GM18505 (cell line): ENCODE measurements at regions not wholly inside any gene's neighbourhood (a gene's known extent, or its start where the extent isn't known, plus 50 kb on each side); places are given as distances from the start of the nearest gene placed in this dataset.

ENCODE experiments used
- ATAC-seq: cut with Tn5 transposase; IDR thresholded peaks from one replicate; pipeline ENCODE4 v1.9.1; 2021; ENCODE audit not compliant: unreplicated experiment
- POLR2A ChIP-seq: IDR thresholded peaks from 4 replicates; pipeline ENCODE4 v1.6.1; 2011; ENCODE audit warnings: borderline replicate concordance; ENCODE audit not compliant: insufficient read depth, insufficient read length; ENCODE audit errors: extremely low read depth

- no peak for TF ChIP-seq POLR2A
- ATAC-seq, result no peak
Observed at GRCh38 chr6:4402477-4402976, 267.2 kb upstream of the ECI2 start.

DNA sequence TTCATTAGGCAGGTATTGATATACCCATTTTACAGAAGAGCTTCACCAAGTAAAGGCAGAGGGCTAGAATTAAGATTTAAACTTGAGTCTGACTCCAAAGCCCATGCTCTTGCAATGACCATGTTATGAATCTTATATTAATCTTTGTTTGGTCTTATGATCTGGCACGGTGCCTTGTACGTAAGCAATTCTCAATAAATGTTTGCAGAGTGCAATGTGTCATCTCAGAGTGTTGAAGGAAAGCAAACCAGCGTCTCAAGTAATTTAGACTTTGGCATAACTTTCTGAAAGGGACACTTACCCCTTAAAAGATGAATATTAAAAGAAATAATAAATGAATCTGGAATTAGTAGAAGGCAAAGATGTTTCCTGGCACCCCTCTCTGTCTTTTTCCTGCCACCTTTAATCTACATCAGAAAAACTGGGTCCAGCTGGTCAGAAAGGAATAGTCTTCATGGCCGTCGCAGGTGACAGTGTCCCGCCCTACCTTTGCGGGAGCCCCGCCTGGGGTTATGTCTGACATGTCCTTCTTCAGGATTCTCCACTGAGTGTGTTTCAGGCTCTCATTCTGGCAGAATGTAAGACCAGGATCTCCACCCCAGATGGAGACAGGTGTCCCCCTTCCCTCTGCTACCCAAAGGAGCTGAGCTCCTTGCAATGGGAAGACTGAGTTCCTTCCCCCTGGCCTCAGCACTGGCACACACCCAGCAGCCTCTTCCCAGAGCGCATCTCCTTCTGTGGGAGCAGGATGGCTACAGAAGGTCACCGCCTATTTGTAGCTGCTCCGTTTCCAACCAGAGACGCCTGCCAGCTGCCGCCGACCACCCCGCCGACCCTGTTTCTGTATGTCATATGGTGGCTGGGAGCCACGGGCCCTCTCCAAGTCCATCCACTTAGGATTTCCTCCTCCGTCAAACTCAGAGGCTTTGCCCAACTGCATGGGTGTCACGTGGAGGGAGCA, 266.3 kb upstream of the ECI2 start:
- ATAC-seq, result no peak

DNA sequence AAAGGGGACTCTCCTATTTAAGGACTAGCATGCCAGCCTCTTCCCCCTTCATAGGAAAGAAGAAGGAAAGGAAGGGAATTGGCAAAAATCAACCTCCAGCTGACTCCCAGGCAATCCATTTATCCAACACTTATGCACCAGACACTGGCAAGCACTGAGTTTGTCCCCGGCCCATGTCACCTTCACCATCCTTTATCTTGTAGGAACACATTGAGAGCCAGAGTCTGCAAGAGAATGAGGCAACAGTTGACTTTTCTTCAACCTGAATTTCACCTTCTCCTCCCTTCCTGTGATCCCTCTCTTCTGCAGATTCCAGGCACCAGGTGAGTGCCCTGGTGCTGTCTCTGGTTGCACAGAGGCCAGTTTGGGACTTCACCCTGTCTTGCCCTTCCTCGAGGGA, 264.3 kb upstream of the ECI2 start:
- TF ChIP-seq POLR2A, result no peak
- no peak for ATAC-seq

More for the DNA sequence above, 266.3 kb upstream of the ECI2 start:
- no peak for TF ChIP-seq POLR2A

GRCh38 chr6:4398791-4399190, 263.4 kb upstream of the ECI2 start:
- no peak for ATAC-seq
- no peak for TF ChIP-seq POLR2A

DNA sequence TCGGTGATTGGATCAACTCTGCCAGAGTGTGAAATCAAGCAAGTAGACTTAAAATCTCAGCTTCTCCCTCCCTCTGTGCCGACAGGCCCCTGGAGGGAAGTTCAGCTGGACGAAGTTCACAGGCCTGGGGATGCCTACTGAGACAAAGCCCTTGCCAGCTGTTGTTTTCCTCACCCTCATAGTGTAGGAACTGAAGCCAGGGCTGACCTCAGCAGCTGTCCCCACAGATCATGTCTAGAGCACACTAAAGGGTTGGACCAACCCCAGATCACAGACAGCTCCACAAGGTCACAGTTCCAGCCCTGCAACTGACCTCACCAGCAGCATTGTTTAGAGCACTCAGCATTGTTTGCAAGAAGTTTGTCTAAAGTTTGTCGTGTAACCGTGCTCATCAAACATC, 261.9 kb upstream of the ECI2 start:
- no peak for ATAC-seq

DNA sequence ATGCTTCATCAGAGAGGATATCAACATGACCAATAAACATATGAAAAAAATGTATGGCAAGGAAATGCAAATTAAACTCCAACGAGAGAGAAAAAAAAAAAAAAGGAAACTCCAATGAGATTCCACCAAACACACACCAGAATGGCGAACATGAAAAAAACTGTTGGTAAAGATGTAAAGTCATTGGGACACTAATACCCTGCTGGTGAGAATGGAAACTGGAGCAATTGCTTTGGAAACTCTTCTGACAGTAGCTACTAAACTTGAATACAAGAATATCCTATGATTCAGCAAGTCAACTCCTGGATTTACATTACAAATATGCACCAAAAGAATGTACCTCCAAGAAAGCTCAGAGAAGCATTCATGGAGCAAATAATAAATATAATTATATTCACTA, 260.7 kb upstream of the ECI2 start:
- TF ChIP-seq POLR2A, result no peak
- ATAC-seq, result no peak

More for the DNA sequence above, 261.9 kb upstream of the ECI2 start:
- no peak for TF ChIP-seq POLR2A

- no peak for ATAC-seq
- no peak for TF ChIP-seq POLR2A
Observed at GRCh38 chr6:4395386-4395785, 260.0 kb upstream of the ECI2 start.

GRCh38 chr6:4394786-4395185, 259.4 kb upstream of the ECI2 start:
- no peak for TF ChIP-seq POLR2A
- no peak for ATAC-seq

DNA sequence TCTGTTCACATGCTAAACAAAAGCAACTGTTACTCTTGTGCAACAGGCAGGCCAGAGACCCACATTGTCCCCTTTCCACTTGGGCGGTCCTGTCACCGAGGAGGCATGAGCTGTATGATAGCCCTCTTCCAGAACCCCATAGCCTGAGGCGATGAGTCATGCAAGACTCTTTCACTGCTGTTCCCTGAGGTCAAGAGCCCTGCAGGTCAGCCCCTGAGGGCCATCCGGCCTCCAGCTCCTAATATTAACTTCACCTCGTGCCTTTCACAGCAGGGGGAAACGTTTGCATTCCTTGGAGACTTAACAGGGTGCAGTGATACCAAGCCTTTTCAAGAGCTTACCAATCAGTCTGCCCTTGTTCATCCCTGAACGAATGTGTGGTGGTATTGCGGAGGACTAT, 253.3 kb upstream of the ECI2 start:
- no peak for TF ChIP-seq POLR2A
- ATAC-seq, result no peak

GRCh38 chr6:4384656-4385055, 249.3 kb upstream of the ECI2 start:
- ATAC-seq, result no peak

DNA sequence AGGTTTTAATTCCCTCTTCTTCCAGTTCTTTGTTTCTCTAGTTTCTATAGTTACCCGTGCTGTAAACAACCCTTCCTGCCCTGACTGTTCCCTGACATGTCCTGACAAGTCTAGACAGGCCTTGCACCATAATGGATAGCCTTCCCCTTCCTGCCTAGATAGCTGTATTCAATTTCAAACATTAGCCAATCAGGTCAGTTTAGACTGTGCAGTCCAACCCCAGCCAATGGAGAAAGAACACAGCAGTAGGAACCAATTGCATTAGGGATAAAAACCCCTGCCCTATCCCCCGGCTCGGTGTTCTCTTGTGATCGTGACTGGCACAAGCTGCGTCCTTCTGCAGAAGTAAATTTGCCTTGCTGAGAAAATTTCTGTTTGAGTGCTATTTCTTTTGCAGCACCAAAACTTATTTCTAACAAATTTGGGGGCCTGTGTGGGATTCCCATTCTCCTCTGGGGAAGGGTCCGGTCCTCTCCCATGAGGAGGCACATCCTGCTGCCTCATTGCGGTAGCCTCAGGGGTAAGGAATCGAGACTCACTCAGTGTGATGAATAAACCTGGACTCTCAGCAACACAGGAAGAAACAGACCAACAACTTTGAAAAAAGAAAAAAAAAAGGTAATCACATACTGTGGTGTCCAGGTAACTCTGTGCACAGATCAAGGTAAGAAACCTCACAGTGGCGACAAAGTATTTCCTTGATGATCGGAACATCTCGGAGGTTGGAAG, 248.7 kb upstream of the ECI2 start:
- TF ChIP-seq POLR2A, result no peak
- no peak for ATAC-seq

More at GRCh38 chr6:4384656-4385055, 249.3 kb upstream of the ECI2 start:
- no peak for TF ChIP-seq POLR2A

DNA sequence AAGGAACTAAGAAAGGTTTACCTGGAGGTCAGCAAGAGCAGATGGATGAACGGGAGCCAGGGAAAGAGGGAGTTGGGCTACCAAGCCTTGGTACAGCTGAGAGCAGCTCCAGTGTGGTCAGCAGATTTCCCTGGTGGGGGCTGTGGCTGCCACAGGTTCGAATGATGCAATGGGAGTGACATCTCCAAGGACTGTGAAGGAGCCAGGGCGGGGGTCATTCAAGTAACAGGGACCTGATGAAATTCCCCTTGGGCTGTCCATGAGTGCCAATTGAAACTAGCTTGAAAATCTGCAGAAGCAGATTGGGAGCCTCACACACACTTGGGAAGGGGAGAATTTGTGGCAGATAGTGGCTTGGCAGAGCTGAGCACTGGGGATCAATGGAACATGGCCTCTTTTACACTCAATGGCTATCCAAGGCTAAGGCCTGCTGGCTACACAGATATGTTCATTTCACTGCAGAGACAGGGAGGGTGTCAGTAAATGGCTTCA, 247.0 kb upstream of the ECI2 start:
- ATAC-seq, result no peak
- no peak for TF ChIP-seq POLR2A

DNA sequence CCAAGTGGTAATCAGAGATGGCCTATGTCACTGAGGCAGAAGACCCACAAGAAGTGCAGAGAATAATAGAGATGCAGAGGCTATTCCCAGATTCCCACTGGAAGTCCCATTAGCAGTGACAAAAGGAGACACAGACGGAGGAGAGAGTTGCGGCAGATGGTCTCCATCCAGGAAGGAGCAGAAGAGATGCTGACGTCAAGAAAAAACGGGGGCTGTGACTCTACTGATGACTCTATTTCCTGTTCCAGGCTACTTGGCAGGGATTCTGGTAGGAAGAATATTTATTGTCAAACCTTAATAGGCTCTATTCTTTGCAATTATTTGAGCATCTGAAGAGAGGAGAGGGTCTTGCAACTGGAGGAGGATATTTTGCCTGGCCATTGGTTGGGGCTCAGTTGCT, 246.0 kb upstream of the ECI2 start:
- no peak for TF ChIP-seq POLR2A
- no peak for ATAC-seq
